ENCODE measurements at regions not wholly inside any gene's neighbourhood (a gene's known extent, or its start where the extent isn't known, plus 50 kb on each side); places are given as distances from the start of the nearest gene placed in this dataset.

GRCh38 chr11:88402192-88402715 is 64.7 kb upstream of the CTSC start:
- TF ChIP-seq EZH2 (IDR thresholded peaks at IDR 0.05; ENCODE audit: borderline replicate concordance, low read depth, low read length, poor library complexity, severe bottlenecking) (no peak), CTCF (conservative IDR thresholded peaks at IDR 0.05; ENCODE audit: low read depth, low read length) (no peak)
